ENCODE measurements at regions not wholly inside any gene's neighbourhood (a gene's known extent, or its start where the extent isn't known, plus 50 kb on each side); places are given as distances from the start of the nearest gene placed in this dataset.
"Not testable (repeated sequence)": the region's sequence is repeated elsewhere in the genome, so short reads cannot be mapped to it uniquely, and the experiment has no call there.

DNA sequence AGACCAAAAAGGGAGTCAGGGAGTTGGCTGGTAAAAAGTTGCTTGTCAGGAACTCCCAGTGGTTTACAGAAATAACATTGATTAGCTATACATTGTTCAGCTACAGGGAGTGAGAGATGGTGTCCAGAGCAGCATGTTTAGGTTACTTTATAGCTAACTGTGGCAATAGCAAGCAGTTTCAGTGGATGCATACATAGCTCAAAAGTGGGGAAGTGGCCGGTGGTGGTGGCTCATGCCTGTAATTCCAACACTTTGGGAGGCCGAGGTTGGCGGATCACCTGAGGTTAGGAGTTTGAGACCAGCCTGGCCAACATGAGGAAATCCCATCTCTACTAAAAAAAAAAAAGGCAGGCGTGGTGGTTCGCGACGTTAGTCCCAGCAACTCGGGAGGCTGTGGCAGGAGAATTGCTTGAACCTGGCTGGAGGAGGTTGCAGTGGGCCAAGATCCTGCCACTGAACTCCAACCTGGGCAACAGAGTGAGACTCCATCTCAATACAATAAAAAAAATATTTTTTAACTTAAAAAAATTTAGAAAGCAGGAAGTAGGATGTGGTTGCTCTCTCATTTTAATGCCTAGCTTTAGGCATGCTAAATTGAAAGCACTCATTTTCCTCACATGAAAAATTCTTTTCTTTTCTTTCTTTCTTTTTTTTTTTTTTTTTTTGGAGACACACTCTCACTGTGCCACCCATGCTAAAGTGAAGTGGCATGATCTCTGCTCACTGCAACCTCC is 109.7 kb downstream of the PPIAL4G start:
- TF ChIP-seq, protein P1, sequence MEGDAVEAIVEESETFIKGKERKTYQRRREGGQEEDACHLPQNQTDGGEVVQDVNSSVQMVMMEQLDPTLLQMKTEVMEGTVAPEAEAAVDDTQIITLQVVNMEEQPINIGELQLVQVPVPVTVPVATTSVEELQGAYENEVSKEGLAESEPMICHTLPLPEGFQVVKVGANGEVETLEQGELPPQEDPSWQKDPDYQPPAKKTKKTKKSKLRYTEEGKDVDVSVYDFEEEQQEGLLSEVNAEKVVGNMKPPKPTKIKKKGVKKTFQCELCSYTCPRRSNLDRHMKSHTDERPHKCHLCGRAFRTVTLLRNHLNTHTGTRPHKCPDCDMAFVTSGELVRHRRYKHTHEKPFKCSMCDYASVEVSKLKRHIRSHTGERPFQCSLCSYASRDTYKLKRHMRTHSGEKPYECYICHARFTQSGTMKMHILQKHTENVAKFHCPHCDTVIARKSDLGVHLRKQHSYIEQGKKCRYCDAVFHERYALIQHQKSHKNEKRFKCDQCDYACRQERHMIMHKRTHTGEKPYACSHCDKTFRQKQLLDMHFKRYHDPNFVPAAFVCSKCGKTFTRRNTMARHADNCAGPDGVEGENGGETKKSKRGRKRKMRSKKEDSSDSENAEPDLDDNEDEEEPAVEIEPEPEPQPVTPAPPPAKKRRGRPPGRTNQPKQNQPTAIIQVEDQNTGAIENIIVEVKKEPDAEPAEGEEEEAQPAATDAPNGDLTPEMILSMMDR (IDR thresholded peaks at IDR 0.05; ENCODE audit: unreplicated experiment), result no peak
- H3K9me3 Mint-ChIP-seq (ENCODE audit: unreplicated experiment), result no peaks in the 10 kb centered on the region
- peak overlapping the region; percentile 5 for H3K27ac Mint-ChIP-seq (ENCODE audit: low read depth, unreplicated experiment)
- H3K4me1 Mint-ChIP-seq (ENCODE audit: insufficient read depth, unreplicated experiment), result peaks cover 21% of the 10 kb centered on the region
- no peak for DNase-seq (ENCODE audit: unreplicated experiment)
- ChIA-PET CTCF (interaction anchor here (0.6 to 3.0 kb wide), 5 partner anchors 8 to 52 kb away, joined by 3 to 53 read pairs (median 3); no protein-coding TSS in a partner anchor), POLR2A (interaction anchor here (1.1 to 2.3 kb wide), 4 partner anchors 12 to 38 kb away, joined by 3 to 8 read pairs (median 4); no protein-coding TSS in a partner anchor)
- H3K4me3 Mint-ChIP-seq (ENCODE audit: unreplicated experiment), result no peak overlapping the region
- no peaks in the 10 kb centered on the region for H3K36me3 Mint-ChIP-seq (ENCODE audit: insufficient read depth, unreplicated experiment)
- no TSS peak for BruUV-seq (replicated peaks)
- H3K27me3 Mint-ChIP-seq (ENCODE audit: insufficient read depth, unreplicated experiment), result no peaks in the 10 kb centered on the region
- intact Hi-C loops (cut with micrococcal nuclease), result no loop called here

DNA sequence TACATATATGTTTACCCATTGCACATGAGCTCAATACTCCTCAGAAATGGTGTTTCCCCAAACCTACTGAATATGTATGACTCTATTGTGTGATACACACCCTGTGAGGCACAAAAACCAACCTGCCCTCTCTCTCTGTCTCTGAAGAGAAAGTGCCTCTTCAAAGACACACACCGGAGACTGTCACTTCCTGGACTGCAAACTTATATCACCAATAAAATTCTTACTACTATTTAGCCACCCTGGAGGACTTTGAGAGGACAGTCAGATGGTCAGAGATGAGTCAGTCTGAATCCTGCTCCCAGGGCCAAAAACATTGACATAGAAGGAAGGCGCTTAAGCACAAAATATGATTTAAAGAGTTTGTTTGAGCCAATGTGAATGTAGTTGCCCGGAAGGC is 110.4 kb downstream of the PPIAL4G start:
- intact Hi-C loops (cut with micrococcal nuclease), result no loop called here
- Mint-ChIP-seq H3K9me3 (ENCODE audit: unreplicated experiment) (no peaks in the 10 kb centered on the region), H3K36me3 (ENCODE audit: insufficient read depth, unreplicated experiment) (no peaks in the 10 kb centered on the region), H3K27ac (ENCODE audit: low read depth, unreplicated experiment) (peak overlapping the region; percentile 5), H3K27me3 (ENCODE audit: insufficient read depth, unreplicated experiment) (no peaks in the 10 kb centered on the region), H3K4me3 (ENCODE audit: unreplicated experiment) (no peak overlapping the region), H3K4me1 (ENCODE audit: insufficient read depth, unreplicated experiment) (peaks cover 21% of the 10 kb centered on the region)
- ChIA-PET CTCF (interaction anchor here (0.6 to 3.0 kb wide), 9 partner anchors 7 to 53 kb away, joined by 3 to 53 read pairs (median 8); no protein-coding TSS in a partner anchor), POLR2A (interaction anchor here (1.1 kb wide), 1 partner anchor 16 kb away, joined by 4 read pairs; no protein-coding TSS in a partner anchor)
- BruUV-seq (replicated peaks), result no TSS peak
- TF ChIP-seq, protein P1 (IDR thresholded peaks at IDR 0.05; ENCODE audit: unreplicated experiment), result no peak
- DNase-seq (ENCODE audit: unreplicated experiment), result peak; percentile 43

DNA sequence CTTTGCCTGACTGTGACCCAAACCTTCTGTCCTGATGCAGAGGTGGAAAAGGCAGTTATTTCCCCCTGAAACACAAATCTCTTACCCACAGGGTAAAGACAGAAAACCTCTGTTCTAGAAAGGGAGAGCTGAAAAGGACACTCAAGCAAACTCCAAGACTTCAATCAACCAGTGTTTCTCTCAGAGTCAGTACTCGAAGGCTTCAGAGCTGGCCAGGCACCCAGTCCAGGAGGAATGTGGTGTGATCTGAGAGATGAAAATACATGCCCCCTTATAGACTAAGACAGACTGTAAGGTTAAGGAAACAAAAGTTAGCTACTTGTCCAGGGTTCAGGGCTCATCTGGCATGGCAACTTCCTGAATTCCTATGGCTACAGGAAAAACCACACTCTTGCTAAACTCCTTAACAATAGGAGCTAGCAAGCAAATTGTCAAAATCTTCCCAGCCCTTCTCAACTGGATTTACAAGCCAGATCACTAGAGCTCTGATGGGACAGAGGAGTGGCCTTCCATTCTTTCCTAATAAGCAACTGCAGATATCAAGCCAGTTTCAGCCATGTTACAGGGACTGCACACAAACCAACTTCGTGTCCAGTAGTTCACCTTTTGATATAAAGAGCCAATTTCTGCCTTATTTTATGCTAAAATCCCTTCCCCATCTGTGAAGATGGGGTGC is 110.9 kb downstream of the PPIAL4G start:
- H3K9me3 Mint-ChIP-seq (ENCODE audit: unreplicated experiment); H3K27me3 Mint-ChIP-seq (ENCODE audit: insufficient read depth, unreplicated experiment); intact Hi-C loops (cut with micrococcal nuclease); H3K4me3 Mint-ChIP-seq (ENCODE audit: unreplicated experiment); H3K36me3 Mint-ChIP-seq (ENCODE audit: insufficient read depth, unreplicated experiment); BruUV-seq (replicated peaks): not testable (repeated sequence)
- POLR2A ChIA-PET, result interaction anchor here (1.0 to 1.1 kb wide), 3 partner anchors 16 to 151 kb away, joined by 3 to 4 read pairs (median 4); no protein-coding TSS in a partner anchor
- peak overlapping the region; percentile 5 for H3K27ac Mint-ChIP-seq (ENCODE audit: low read depth, unreplicated experiment)
- DNase-seq (ENCODE audit: unreplicated experiment), result peak; percentile 27
- H3K4me1 Mint-ChIP-seq (ENCODE audit: insufficient read depth, unreplicated experiment), result peaks cover 21% of the 10 kb centered on the region
- CTCF ChIA-PET, result interaction anchor here (0.6 to 3.0 kb wide), 9 partner anchors 8 to 57 kb away, joined by 3 to 53 read pairs (median 8); no protein-coding TSS in a partner anchor

DNA sequence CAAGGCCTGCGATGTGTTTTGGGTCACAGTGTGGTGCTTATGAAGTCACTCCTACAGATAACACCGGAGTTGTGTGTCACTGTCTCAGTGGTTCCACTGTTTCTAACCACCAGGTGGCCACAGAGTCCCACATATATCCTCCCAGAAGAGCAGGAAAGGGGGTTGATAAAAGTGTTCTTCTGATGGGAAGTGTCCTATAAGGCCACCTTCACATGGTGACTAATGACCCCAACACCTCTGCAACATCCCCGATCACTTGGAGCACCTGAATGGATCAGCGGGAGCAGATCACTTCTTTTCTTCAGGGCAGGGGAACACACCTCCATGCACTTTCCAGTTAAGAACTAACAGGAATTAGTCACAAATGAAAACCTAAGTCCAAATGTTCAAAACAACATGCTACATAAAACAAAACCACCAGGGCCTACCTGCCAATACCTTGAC is 111.5 kb downstream of the PPIAL4G start:
- POLR2A ChIA-PET, result interaction anchor here (1.0 kb wide), 2 partner anchors 17 to 151 kb away, joined by 3 to 4 read pairs; no protein-coding TSS in a partner anchor
- H3K27me3 Mint-ChIP-seq (ENCODE audit: insufficient read depth, unreplicated experiment); H3K4me3 Mint-ChIP-seq (ENCODE audit: unreplicated experiment); H3K36me3 Mint-ChIP-seq (ENCODE audit: insufficient read depth, unreplicated experiment); H3K9me3 Mint-ChIP-seq (ENCODE audit: unreplicated experiment); BruUV-seq (replicated peaks); H3K27ac Mint-ChIP-seq (ENCODE audit: low read depth, unreplicated experiment); intact Hi-C loops (cut with micrococcal nuclease): not testable (repeated sequence)
- TF ChIP-seq, protein P1 (IDR thresholded peaks at IDR 0.05; ENCODE audit: unreplicated experiment), result peak; percentile 93
- DNase-seq (ENCODE audit: unreplicated experiment), result peak; percentile 84
- CTCF ChIA-PET, result interaction anchor here (0.8 to 3.0 kb wide), 9 partner anchors 8 to 157 kb away, joined by 3 to 53 read pairs (median 8); no protein-coding TSS in a partner anchor
- H3K4me1 Mint-ChIP-seq (ENCODE audit: insufficient read depth, unreplicated experiment), result peaks cover 21% of the 10 kb centered on the region

DNA sequence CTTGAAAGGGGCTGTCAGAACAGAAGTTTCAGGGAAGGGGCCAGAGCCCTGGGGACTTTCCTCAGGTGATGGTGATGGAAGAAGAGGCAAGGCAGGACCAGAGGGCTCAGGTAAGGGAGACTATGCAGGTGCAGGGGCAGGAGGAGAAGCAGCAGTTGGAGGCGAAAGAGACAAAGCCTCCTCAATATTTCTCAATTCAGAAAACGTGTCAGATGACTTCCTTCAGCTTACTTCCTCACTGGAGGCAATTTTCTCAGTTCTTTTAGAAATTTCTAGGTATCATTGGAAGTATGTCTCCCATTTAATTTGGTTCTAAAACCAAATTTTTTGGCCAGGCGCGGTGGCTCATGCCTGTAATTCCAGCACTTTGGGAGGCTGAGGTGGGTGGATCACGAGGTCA is 112.4 kb downstream of the PPIAL4G start:
- H3K27ac Mint-ChIP-seq (ENCODE audit: low read depth, unreplicated experiment); H3K9me3 Mint-ChIP-seq (ENCODE audit: unreplicated experiment); H3K4me3 Mint-ChIP-seq (ENCODE audit: unreplicated experiment); DNase-seq (ENCODE audit: unreplicated experiment); H3K27me3 Mint-ChIP-seq (ENCODE audit: insufficient read depth, unreplicated experiment); BruUV-seq (replicated peaks); POLR2A ChIA-PET; intact Hi-C loops (cut with micrococcal nuclease); H3K36me3 Mint-ChIP-seq (ENCODE audit: insufficient read depth, unreplicated experiment): not testable (repeated sequence)
- CTCF ChIA-PET, result interaction anchor here (0.8 to 3.0 kb wide), 6 partner anchors 9 to 158 kb away, joined by 3 to 53 read pairs (median 14); no protein-coding TSS in a partner anchor
- peaks cover 21% of the 10 kb centered on the region for H3K4me1 Mint-ChIP-seq (ENCODE audit: insufficient read depth, unreplicated experiment)
